Natural killer cell (primary cell): ENCODE measurements at regions not wholly inside any gene's neighbourhood (a gene's known extent, or its start where the extent isn't known, plus 50 kb on each side); places are given as distances from the start of the nearest gene placed in this dataset.

Source experiments
- ATAC-seq, 3 donors: fragments of 150-1000 bp in 2 of 3; fragments of 200-7000 bp in 1 of 3; cut with Tn5 transposase; 1 replicate in 1 of 3; 2 replicates in 2 of 3; pipeline ENCODE4 v1.10.0; 2021; ENCODE audit warnings: mild to moderate bottlenecking in 2 of 3, moderate library complexity in 2 of 3
- DNase-seq, 2 donors: peaks; one replicate each; pipeline versions ENCODE4 v3.0.0 to v3.0.0-alpha.2; 2013 to 2021; ENCODE audit warnings: mixed read lengths in 1 of 2
- H3K27ac ChIP-seq: one replicate; pipeline ENCODE4 v1.5.1; 2013; ENCODE audit warnings: mild to moderate bottlenecking, low read length
- H3K27me3 ChIP-seq: one replicate; pipeline ENCODE4 v1.6.1; 2013; ENCODE audit warnings: low read length; ENCODE audit not compliant: control insufficient read depth, insufficient read depth
- H3K36me3 ChIP-seq: one replicate; pipeline ENCODE4 v1.6.1; 2013; ENCODE audit warnings: low read length; ENCODE audit not compliant: control insufficient read depth, insufficient read depth
- H3K4me1 ChIP-seq: one replicate; pipeline ENCODE4 v1.6.1; 2013; ENCODE audit warnings: low read length; ENCODE audit not compliant: control insufficient read depth, insufficient read depth
- H3K4me3 ChIP-seq: one replicate; pipeline ENCODE4 v1.5.1; 2013; ENCODE audit warnings: low read length
- H3K9me3 ChIP-seq: one replicate; pipeline ENCODE4 v1.6.1; 2013; ENCODE audit warnings: low read length; ENCODE audit not compliant: control insufficient read depth, insufficient read depth
- H3K27ac Mint-ChIP-seq, 2 donors: one replicate each; pipeline ENCODE4 v1.8.0; 2022; ENCODE audit warnings: mild to moderate bottlenecking in 2 of 2, mixed read lengths in 2 of 2, moderate library complexity in 1 of 2
- H3K27me3 Mint-ChIP-seq, 2 donors: one replicate each; pipeline ENCODE4 v1.8.0; 2022; ENCODE audit warnings: low read depth in 2 of 2, mixed read lengths in 2 of 2
- H3K36me3 Mint-ChIP-seq: one replicate; pipeline ENCODE4 v1.8.0; 2022; ENCODE audit warnings: mixed read lengths
- H3K4me1 Mint-ChIP-seq, 2 donors: one replicate each; pipeline ENCODE4 v1.8.0; 2022; ENCODE audit warnings: mixed read lengths in 2 of 2
- H3K4me3 Mint-ChIP-seq: one replicate; pipeline ENCODE4 v1.8.0; 2022; ENCODE audit warnings: mild to moderate bottlenecking, moderate library complexity, mixed read lengths
- H3K9me3 Mint-ChIP-seq, 2 donors: one replicate each; pipeline ENCODE4 v1.8.0; 2022; ENCODE audit warnings: mixed read lengths in 2 of 2
- CTCF ChIP-seq: fragments of 200-600 bp; IDR thresholded peaks from one replicate; pipeline ENCODE4 v1.8.0; 2022; ENCODE audit warnings: antibody characterized with exemption
- WGBS: methylation state at CpG from one replicate; pipeline ENCODE4 v1.1.7; 2013; ENCODE audit warnings: missing lambda C conversion rate; ENCODE audit not compliant: insufficient coverage; 5-methylcytosine and 5-hydroxymethylcytosine counted together
- intact Hi-C: fragments of 100-400 bp; cut with micrococcal nuclease; formaldehyde crosslinking; loops from one replicate; pipeline ENCODE4 v1.14.2; 2022

- H3K4me1 Mint-ChIP-seq = no peaks in the 10 kb centered on the region
- DNase-seq = no peak
- H3K9me3 Mint-ChIP-seq = no peaks in the 10 kb centered on the region
- no peak overlapping the region for H3K4me3 ChIP-seq
- ATAC-seq = no peak
- H3K27ac ChIP-seq = no peak overlapping the region
- H3K36me3 Mint-ChIP-seq = no peaks in the 10 kb centered on the region
- no peaks in the 10 kb centered on the region for H3K4me1 ChIP-seq
- intact Hi-C loops = no loop called here
- peaks cover 6 to 7% of the 10 kb centered on the region in 2 donors for H3K27me3 Mint-ChIP-seq
- no peak for TF ChIP-seq CTCF
- H3K36me3 ChIP-seq = no peaks in the 10 kb centered on the region
- H3K27ac Mint-ChIP-seq = no peak overlapping the region
- H3K9me3 ChIP-seq = no peaks in the 10 kb centered on the region
- no peaks in the 10 kb centered on the region for H3K27me3 ChIP-seq
- 83% methylated on average over 16 of the region's 16 CpGs for WGBS
- H3K4me3 Mint-ChIP-seq = no peak overlapping the region
Observed at GRCh38 chr17:83144421-83145357, 65.3 kb downstream of the METRNL start.

- DNase-seq (no peak), ATAC-seq (no peak)
- no peak for TF ChIP-seq CTCF
- no peak overlapping the region for H3K27ac ChIP-seq
- Mint-ChIP-seq H3K36me3 (no peaks in the 10 kb centered on the region), H3K9me3 (no peaks in the 10 kb centered on the region), H3K27ac (no peak overlapping the region), H3K27me3 (peaks cover 4 to 7% of the 10 kb centered on the region in 2 donors), H3K4me1 (no peaks in the 10 kb centered on the region), H3K4me3 (no peak overlapping the region)
- WGBS = 79% methylated on average over 5 of the region's 5 CpGs
- no peaks in the 10 kb centered on the region for H3K9me3 ChIP-seq
- no peaks in the 10 kb centered on the region for H3K36me3 ChIP-seq
- H3K4me1 ChIP-seq = no peaks in the 10 kb centered on the region
- H3K27me3 ChIP-seq = no peaks in the 10 kb centered on the region
- no peak overlapping the region for H3K4me3 ChIP-seq
- intact Hi-C loops = no loop called here
Observed at GRCh38 chr17:83145358-83145738, 65.9 kb downstream of the METRNL start.

GRCh38 chr17:83145831-83146230 lies 66.4 kb downstream of the METRNL start:
- ATAC-seq = no peak
- Histone ChIP-seq H3K4me3 (no peak overlapping the region), H3K27me3 (no peaks in the 10 kb centered on the region), H3K27ac (no peak overlapping the region), H3K9me3 (no peaks in the 10 kb centered on the region), H3K4me1 (no peaks in the 10 kb centered on the region), H3K36me3 (no peaks in the 10 kb centered on the region)
- 94% methylated on average over 7 of the region's 7 CpGs for WGBS
- Mint-ChIP-seq H3K4me3 (no peak overlapping the region), H3K36me3 (no peaks in the 10 kb centered on the region), H3K27me3 (peaks cover 2 to 7% of the 10 kb centered on the region in 2 donors), H3K27ac (no peak overlapping the region), H3K9me3 (no peaks in the 10 kb centered on the region), H3K4me1 (no peaks in the 10 kb centered on the region)
- intact Hi-C loops = no loop called here
- no peak for TF ChIP-seq CTCF
- DNase-seq = no peak

GRCh38 chr17:83146347-83146746 lies 66.9 kb downstream of the METRNL start:
- no peaks in the 10 kb centered on the region for H3K36me3 Mint-ChIP-seq
- no peak overlapping the region for H3K4me3 Mint-ChIP-seq
- H3K4me1 Mint-ChIP-seq = no peaks in the 10 kb centered on the region
- H3K27ac Mint-ChIP-seq = no peak overlapping the region
- Histone ChIP-seq H3K27ac (no peak overlapping the region), H3K36me3 (no peaks in the 10 kb centered on the region), H3K4me3 (no peak overlapping the region), H3K4me1 (no peaks in the 10 kb centered on the region), H3K27me3 (no peaks in the 10 kb centered on the region), H3K9me3 (no peaks in the 10 kb centered on the region)
- TF ChIP-seq CTCF = no peak
- no peaks in the 10 kb centered on the region for H3K9me3 Mint-ChIP-seq
- intact Hi-C loops = no loop called here
- H3K27me3 Mint-ChIP-seq = peaks cover 2 to 7% of the 10 kb centered on the region in 2 donors
- DNase-seq = no peak
- WGBS = 90% methylated on average over 4 of the region's 4 CpGs
- no peak for ATAC-seq
